ACHN (cell line): ENCODE measurements at regions not wholly inside any gene's neighbourhood (a gene's known extent, or its start where the extent isn't known, plus 50 kb on each side); places are given as distances from the start of the nearest gene placed in this dataset.
"Not testable (repeated sequence)": the region's sequence is repeated elsewhere in the genome, so short reads cannot be mapped to it uniquely, and the experiment has no call there.

ENCODE experiments used
- DNase-seq: peaks from one replicate; pipeline ENCODE4 v3.0.0-alpha.2; 2015
- in situ Hi-C: cut with HindIII; loops from 2 replicates; pipeline ENCODE4 v1.10.0; 2017; ENCODE audit warnings: low sequenced_read_pairs, low pct_ligation_motif_present, low pct_unique_long_range_greater_than_20kb

DNA sequence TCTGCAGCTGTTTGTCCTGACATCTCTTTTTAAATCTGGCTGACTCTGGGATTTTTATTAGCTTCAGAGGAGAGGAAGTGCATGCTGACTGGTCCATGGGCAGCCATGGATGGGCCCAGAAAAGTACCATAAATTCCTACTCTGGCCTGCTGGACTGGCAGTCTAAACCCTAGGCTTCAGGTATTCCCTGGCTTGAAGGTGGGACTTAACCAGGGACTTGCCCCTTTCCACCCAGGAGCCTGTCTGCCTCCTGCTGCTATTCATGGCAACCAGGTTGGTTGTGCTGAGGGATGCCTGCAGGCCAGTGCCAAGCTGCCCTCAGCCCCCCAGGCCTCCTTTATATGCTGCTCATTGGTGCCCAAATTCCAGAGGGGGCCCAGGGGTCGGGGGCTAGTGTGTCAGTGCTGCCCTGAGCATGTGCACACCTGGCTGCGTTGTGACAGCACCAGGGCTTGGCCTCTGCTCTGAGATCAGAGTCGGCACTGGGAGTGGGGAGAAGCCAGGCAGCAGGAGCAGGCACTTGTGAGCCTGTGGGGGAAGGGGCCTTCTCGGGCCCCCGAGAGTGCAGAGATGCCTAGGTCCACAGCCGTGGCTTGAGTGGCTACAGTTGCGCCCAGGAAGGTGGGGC is 195.7 kb upstream of the TFPI start:
- no peak for DNase-seq
- in situ Hi-C loops = no loop called here

GRCh38 chr2:187768995-187769394 is 214.8 kb upstream of the TFPI start:
- in situ Hi-C loops = no loop called here
- no peak for DNase-seq

GRCh38 chr2:187769437-187769836 is 215.2 kb upstream of the TFPI start:
- no peak for DNase-seq
- in situ Hi-C loops = no loop called here

- in situ Hi-C loops = no loop called here
- DNase-seq = no peak
These were observed 220.4 kb upstream of the TFPI start for GRCh38 chr2:187774551-187775071.

DNA sequence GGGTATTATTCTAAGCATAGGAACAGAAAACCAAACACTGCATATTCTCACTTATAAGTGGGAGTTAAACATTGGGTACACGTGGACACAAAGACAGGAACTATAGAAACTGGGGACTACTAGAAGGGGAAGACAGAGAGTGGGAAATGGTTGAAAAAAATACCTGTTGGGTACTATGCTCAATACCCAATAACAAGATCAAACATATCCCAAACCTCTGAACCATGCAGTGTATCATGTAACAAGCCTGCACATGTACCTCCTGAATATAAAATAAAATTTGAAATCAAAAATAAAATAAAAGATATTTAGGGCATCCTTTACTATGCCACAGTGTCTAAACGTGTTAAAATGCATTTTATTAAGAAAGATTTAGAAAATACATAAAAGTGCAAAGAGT is 221.0 kb upstream of the TFPI start:
- in situ Hi-C loops = no loop called here
- DNase-seq = no peak

DNA sequence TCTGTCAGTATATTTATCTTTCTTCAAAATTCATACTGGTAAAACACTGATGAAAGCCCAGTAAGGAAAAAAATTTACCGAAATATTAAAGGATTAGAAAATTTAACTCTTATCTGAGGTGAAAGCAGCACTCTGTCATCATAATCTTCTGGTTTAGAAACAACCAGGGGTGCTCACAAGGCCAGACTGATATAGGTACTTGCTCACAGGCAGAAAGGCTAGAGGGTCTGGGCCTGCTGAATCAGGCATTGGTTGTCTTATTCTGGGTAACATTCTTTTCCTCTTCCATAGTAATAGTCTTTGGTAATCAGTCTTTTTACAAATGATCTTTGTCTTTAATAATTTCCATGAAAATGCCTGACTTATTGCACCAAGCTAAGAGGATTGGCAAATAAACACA is 221.4 kb upstream of the TFPI start:
- DNase-seq = no peak
- in situ Hi-C loops = no loop called here

GRCh38 chr2:187782301-187782700 is 228.1 kb upstream of the TFPI start:
- no peak for DNase-seq
- in situ Hi-C loops = no loop called here

- peak; percentile 3 for DNase-seq
- in situ Hi-C loops = no loop called here
These were observed 229.2 kb upstream of the TFPI start for GRCh38 chr2:187783446-187783845.

DNA sequence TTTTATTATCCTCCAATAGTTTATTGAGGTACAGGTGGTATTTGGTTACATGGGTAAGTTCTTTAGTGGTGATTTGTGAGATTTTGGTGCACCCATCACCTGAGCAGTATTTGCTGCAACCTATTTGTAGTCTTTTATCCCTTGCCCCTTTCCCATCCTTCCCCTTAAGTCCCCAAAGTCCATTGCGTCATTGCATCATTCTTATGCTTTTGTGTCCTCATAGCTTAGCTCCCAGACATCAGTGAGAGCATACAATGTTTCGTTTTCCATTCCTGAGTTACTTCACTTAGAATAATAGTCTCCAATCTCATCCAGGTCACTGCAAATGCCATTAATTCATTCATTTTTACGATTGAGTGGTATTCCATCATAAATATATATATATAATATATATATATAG is 229.9 kb upstream of the TFPI start:
- in situ Hi-C loops, DNase-seq: not testable (repeated sequence)

DNA sequence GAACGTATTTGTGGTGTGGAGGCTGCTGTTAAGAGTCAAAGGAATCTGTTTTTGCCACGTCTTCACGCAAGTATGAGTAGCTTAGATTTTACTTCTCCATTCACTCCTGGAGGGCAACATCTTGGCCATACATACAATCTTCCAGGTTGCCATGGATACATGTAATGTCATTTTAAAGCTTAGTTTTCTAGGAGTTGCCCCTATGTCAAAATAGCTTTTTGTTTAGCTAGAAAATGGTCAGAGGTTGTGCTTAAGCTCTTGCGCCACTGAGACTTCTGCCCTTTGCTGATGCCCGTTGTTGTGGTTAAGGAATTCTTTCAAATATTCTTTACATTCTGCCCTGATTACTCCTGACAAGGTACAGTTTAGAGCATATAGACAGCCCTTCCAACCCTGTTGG is 245.4 kb upstream of the TFPI start:
- in situ Hi-C loops = no loop called here
- no peak for DNase-seq

DNA sequence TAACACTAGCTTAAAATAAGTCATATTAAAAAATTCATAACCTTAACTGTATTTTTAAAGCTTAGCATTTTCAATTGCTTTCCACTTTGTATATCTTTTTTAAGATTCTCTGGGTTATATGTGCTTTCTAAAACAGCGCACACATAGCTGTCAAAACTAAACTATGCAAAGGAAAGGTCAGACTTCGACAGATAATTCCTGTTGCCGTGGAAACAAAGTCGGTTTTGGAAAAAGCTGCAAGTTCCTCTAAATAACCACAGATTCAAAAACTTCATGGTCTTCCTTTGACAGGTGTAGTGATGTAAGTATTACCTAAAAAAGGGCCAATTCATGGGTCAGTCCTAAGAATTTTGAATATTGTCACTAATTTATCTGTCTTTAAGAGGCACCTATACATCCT is 249.6 kb upstream of the TFPI start:
- in situ Hi-C loops = no loop called here

DNA sequence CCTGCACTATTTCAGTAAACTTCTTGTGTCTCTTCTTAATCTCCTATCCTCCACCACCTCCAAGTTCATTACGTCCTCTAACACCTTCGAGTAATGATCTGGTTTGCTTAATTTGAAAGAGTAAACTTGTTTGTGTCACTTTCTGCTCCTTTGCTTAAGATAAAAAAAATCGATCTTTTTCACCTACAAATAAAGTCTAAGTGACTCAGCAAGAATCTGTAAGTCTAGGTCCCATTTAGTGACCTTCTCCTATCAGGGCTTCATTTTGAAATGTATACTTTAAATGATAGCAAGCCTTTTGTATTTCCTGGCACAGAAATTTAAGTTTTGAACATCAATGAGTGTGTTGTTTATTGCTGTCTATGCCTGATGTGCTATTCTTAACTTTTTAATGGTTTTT is 260.9 kb upstream of the TFPI start:
- in situ Hi-C loops = no loop called here
- no peak for DNase-seq

More for the DNA sequence above, 249.6 kb upstream of the TFPI start:
- DNase-seq = no peak

DNA sequence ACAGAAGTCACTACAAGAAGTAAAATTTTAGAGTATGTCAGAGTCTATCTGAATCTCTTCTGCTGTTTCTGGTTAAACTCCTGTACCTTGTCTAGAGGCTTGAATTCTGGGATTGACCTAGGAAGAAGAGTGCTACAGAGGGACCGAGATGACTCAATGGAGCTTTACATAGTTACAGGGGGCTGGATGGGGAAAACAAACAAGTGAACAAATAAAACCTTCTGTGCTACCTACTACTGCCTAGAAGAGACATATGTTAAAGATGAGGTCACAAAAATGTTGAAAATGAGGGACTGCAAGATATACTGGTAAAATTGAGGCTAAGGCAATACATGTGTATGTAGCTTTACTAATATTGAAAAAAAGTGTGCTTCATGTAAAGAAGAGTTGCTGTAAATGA is 265.4 kb upstream of the TFPI start:
- DNase-seq = no peak
- in situ Hi-C loops = no loop called here

GRCh38 chr2:187825108-187825507 is 270.9 kb upstream of the TFPI start:
- in situ Hi-C loops = loop anchor here (25.0 kb wide), 1 partner anchor 238 kb away; no protein-coding TSS in a partner anchor
- no peak for DNase-seq

GRCh38 chr2:187826023-187826422 is 271.8 kb upstream of the TFPI start:
- in situ Hi-C loops = loop anchor here (25.0 kb wide), 1 partner anchor 239 kb away; no protein-coding TSS in a partner anchor
- DNase-seq = peak; percentile 14

DNA sequence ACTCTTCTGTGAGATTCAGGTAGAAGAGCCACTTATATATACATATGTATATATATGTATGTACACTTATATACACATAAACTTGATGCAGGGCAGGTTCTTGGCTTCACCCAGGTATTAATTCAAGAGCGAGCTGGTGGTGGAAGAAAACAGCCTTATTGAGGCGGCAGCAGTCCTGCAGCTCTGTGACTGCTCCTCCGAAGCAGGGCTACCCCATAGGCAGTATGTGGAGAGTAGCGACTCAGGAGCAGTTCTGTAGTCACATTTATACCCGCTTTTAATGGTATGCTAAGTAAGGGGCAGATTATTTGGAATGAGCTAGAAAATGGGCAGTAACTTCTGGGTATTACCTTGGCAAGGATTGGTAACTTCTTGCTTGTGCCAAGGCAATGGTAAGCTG is 280.6 kb upstream of the TFPI start:
- in situ Hi-C loops = loop anchor here (25.0 kb wide), 1 partner anchor 247 kb away; no protein-coding TSS in a partner anchor
- DNase-seq = no peak

- in situ Hi-C loops = loop anchor here (25.0 kb wide), 1 partner anchor 251 kb away; no protein-coding TSS in a partner anchor
- no peak for DNase-seq
These were observed 284.5 kb upstream of the TFPI start for GRCh38 chr2:187838690-187839089.

GRCh38 chr2:187842315-187842714 is 288.1 kb upstream of the TFPI start:
- in situ Hi-C loops = loop anchor here (25.0 kb wide), 1 partner anchor 255 kb away; no protein-coding TSS in a partner anchor

GRCh38 chr2:187842978-187843847 is 289.0 kb upstream of the TFPI start:
- in situ Hi-C loops = loop anchor here (25.0 kb wide), 1 partner anchor 256 kb away; no protein-coding TSS in a partner anchor
- peak; percentile 80 for DNase-seq

More at GRCh38 chr2:187842315-187842714, 288.1 kb upstream of the TFPI start:
- DNase-seq = no peak
